Transverse colon (tissue), 4 donors: ENCODE measurements at regions not wholly inside any gene's neighbourhood (a gene's known extent, or its start where the extent isn't known, plus 50 kb on each side); places are given as distances from the start of the nearest gene placed in this dataset.

Experiments
- DNase-seq: peaks from one replicate; pipeline ENCODE4 v3.0.0-alpha.2; 2019
- H3K27ac ChIP-seq, 4 donors: fragments of 200-600 bp; sonication (generic); 2 replicates each; pipeline ENCODE4 v1.5.1; 2016 to 2018; ENCODE audit warnings: inconsistent platforms in 4 of 4
- H3K27me3 ChIP-seq: fragments of 200-600 bp; sonication (generic); 2 replicates; pipeline ENCODE4 v1.5.1; 2017; ENCODE audit warnings: inconsistent platforms
- H3K36me3 ChIP-seq, 4 donors: fragments of 200-600 bp; sonication (generic); 2 replicates each; pipeline ENCODE4 v1.5.1; 2017 to 2019; ENCODE audit warnings: inconsistent platforms in 4 of 4
- H3K4me1 ChIP-seq, 4 donors: fragments of 200-600 bp; sonication (generic); 2 replicates each; pipeline ENCODE4 v1.5.1; 2017 to 2020; ENCODE audit warnings: inconsistent platforms in 4 of 4
- H3K4me3 ChIP-seq, 4 donors: fragments of 200-600 bp; sonication (generic); 1 replicate in 1 of 4; 2 replicates in 3 of 4; pipeline versions ENCODE4 v1.5.1 to v1.6.1; 2017 to 2019; ENCODE audit warnings: inconsistent platforms in 4 of 4
- H3K9me3 ChIP-seq, 2 donors: fragments of 200-600 bp; sonication (generic); 2 replicates each; pipeline ENCODE4 v1.5.1; 2017 to 2019; ENCODE audit warnings: inconsistent platforms in 2 of 2
- CTCF ChIP-seq, 5 experiments: fragments of 200-600 bp in 3 of 5; fragments of 450-650 bp in 2 of 5; sonication (generic) in 3 of 5; IDR thresholded peaks; 1 replicate in 2 of 5; 2 replicates in 3 of 5; pipeline ENCODE4 v1.5.1; 2016 to 2017; ENCODE audit warnings: antibody characterized with exemption in 5 of 5, inconsistent platforms in 3 of 5, mild to moderate bottlenecking in 2 of 5, moderate library complexity in 1 of 5
- EP300 ChIP-seq: sonication (generic); formaldehyde crosslinking; IDR thresholded peaks from one replicate; pipeline ENCODE4 v1.6.1; 2017; ENCODE audit warnings: antibody characterized with exemption, low read depth
- POLR2A ChIP-seq: fragments of 450-650 bp; IDR thresholded peaks from one replicate; pipeline ENCODE4 v1.6.1; 2016; ENCODE audit warnings: antibody characterized with exemption, mild to moderate bottlenecking, moderate library complexity
- POLR2AphosphoS5 ChIP-seq, 3 donors: sonication (generic); formaldehyde crosslinking; IDR thresholded peaks; one replicate each; pipeline ENCODE4 v1.6.1; 2016; ENCODE audit warnings: antibody characterized with exemption in 3 of 3
- WGBS, 2 donors: methylation state at CpG; one replicate each; pipeline ENCODE4 v1.1.5; 2018; ENCODE audit warnings: low coverage in 1 of 2; 5-methylcytosine and 5-hydroxymethylcytosine counted together
- in situ Hi-C, 4 donors: fragments of 200-750 bp; cut with MboI; loops; one replicate each; pipeline versions ENCODE4 v1.15.0 to v1.15.1; 2017; ENCODE audit warnings: low sequenced_read_pairs in 3 of 4, low pct_ligation_motif_present in 1 of 4, low pct_unique_long_range_greater_than_20kb in 1 of 4
- intact Hi-C: fragments of 100-400 bp; cut with DNase I; formaldehyde crosslinking; loops from one replicate; pipeline ENCODE4 v1.15.1; 2023; ENCODE audit warnings: low total_unique reads

GRCh38 chr13:81800433-81800832, 1459.5 kb upstream of the SPRY2 start:
- 54 to 63% methylated on average over 1 of the region's 1 CpG for WGBS, 2 donors
- no peak for DNase-seq
- H3K36me3 ChIP-seq: no peaks in the 10 kb centered on the region
- H3K9me3 ChIP-seq: no peaks in the 10 kb centered on the region
- in situ Hi-C loops: no loop called here
- no peak overlapping the region for H3K27ac ChIP-seq
- no peak overlapping the region for H3K4me3 ChIP-seq
- no peak for TF ChIP-seq POLR2AphosphoS5 (IDR thresholded peaks at IDR 0.05)
- no peak for TF ChIP-seq CTCF (IDR thresholded peaks at IDR 0.05)
- no peak for TF ChIP-seq POLR2A
- intact Hi-C loops: no loop called here
- H3K4me1 ChIP-seq: no peaks in the 10 kb centered on the region
- no peaks in the 10 kb centered on the region for H3K27me3 ChIP-seq

DNA sequence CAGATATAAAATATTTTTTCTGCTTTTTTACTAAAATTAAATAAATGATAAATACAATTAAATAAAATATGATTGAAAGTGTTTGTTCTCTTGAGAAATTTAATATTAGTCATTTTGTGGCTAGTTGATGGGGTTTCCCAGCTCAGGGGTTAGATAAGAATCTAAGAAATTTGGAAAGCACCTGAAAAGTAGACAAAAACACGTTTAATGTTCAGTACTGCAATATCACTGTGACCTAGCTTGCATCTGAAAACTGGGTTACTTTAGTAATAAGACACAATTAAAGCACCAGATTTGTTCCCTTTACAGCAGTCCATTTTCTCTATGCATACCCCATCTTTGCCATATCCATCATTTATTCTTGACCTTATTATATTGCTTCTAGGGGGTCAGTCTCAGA, 1454.8 kb upstream of the SPRY2 start:
- Histone ChIP-seq H3K9me3 (no peaks in the 10 kb centered on the region), H3K4me1 (no peaks in the 10 kb centered on the region), H3K4me3 (no peak overlapping the region), H3K36me3 (no peaks in the 10 kb centered on the region), H3K27me3 (no peaks in the 10 kb centered on the region), H3K27ac (no peak overlapping the region)
- in situ Hi-C loops: no loop called here
- no peak for DNase-seq
- intact Hi-C loops: no loop called here
- WGBS, 2 donors: 20 to 31% methylated on average over 1 of the region's 1 CpG
- no peak for TF ChIP-seq POLR2A
- no peak for TF ChIP-seq POLR2AphosphoS5 (IDR thresholded peaks at IDR 0.05)
- no peak for TF ChIP-seq CTCF (IDR thresholded peaks at IDR 0.05)
- TF ChIP-seq EP300: no peak

DNA sequence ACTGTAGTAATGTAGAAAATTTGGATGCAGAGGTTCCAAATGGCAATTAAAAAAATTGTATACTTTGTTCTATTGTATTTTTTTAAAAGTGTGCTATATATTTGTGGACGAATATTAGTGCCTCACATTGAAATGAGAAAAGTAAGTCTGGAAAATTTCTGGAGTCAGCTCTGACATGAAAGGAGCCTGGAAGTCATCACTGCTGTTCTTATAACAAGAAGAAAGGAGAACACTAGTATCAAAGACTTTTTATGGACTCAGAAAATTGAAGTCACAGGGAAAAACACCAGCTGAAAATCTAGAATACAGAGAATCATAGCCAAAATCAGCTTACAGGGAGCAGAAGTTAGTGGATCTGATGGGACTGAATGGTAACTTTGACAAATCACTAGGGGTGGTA, 1450.7 kb upstream of the SPRY2 start:
- intact Hi-C loops (no loop called here), in situ Hi-C loops (no loop called here)
- TF ChIP-seq POLR2AphosphoS5 (IDR thresholded peaks at IDR 0.05): peak in 1 of 3 donors; percentile 57
- TF ChIP-seq EP300: no peak
- no peak for TF ChIP-seq CTCF (IDR thresholded peaks at IDR 0.05)
- no peak for TF ChIP-seq POLR2A
- no peak for DNase-seq
- 49 to 86% methylated on average over 1 of the region's 1 CpG for WGBS, 2 donors
- H3K4me3 ChIP-seq: no peak overlapping the region
- H3K27ac ChIP-seq: peak overlapping the region in 2 of 4 donors; percentile 20 to 24
- no peaks in the 10 kb centered on the region for H3K9me3 ChIP-seq
- no peaks in the 10 kb centered on the region for H3K4me1 ChIP-seq
- no peaks in the 10 kb centered on the region for H3K27me3 ChIP-seq
- no peaks in the 10 kb centered on the region for H3K36me3 ChIP-seq

DNA sequence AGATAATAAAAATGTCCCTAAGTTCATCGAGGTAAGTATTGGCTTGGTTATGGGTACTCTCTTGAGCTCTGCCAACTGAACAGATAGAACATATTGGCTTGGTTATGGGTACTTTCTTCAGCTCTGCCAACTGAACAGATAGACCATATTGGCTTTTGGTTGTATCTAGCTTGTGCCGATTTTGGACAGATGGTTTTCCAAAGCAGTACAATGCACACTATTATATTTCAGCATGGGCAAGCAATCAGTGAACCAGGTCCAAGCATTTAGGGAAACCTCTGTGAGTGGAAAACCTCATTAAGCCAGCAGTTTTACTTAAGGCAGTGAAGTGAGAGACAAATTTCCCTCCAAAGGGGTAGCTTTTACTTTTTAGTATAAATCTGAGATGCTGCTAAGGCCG, 1440.5 kb upstream of the SPRY2 start:
- DNase-seq: no peak
- in situ Hi-C loops: no loop called here

DNA sequence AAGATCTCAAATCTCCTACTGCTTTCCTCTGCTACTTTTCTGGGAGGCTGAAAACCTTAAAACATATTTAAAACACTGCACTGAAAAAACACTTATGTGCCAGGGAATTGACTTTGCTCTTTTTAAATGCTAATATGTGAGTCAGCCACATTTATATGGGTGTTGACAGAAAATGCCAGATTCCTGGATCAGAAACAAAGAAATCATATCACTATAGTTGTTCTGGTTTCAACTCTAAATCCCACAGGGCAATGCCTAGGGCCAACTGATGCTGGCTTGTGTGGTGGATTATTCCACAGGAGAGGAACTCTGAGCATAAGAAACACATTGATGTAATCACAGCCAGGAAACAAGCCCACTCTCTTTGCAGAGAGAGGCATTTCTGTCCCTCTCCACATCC, 1439.0 kb upstream of the SPRY2 start:
- intact Hi-C loops: no loop called here
- TF ChIP-seq POLR2AphosphoS5 (IDR thresholded peaks at IDR 0.05) (no peak), POLR2A (no peak), EP300 (no peak), CTCF (IDR thresholded peaks at IDR 0.05) (no peak)
- no peak for DNase-seq
- no peaks in the 10 kb centered on the region for H3K36me3 ChIP-seq
- in situ Hi-C loops: no loop called here
- H3K9me3 ChIP-seq: no peaks in the 10 kb centered on the region
- H3K4me1 ChIP-seq: no peaks in the 10 kb centered on the region
- H3K27ac ChIP-seq: no peak overlapping the region
- no peak overlapping the region for H3K4me3 ChIP-seq
- no peaks in the 10 kb centered on the region for H3K27me3 ChIP-seq

More for the DNA sequence above, 1440.5 kb upstream of the SPRY2 start:
- H3K27ac ChIP-seq: no peak overlapping the region
- no peaks in the 10 kb centered on the region for H3K9me3 ChIP-seq
- no peaks in the 10 kb centered on the region for H3K4me1 ChIP-seq
- no peak overlapping the region for H3K4me3 ChIP-seq
- no peaks in the 10 kb centered on the region for H3K36me3 ChIP-seq
- no peak for TF ChIP-seq EP300
- no peak for TF ChIP-seq POLR2A
- TF ChIP-seq POLR2AphosphoS5 (IDR thresholded peaks at IDR 0.05): no peak
- no peaks in the 10 kb centered on the region for H3K27me3 ChIP-seq
- intact Hi-C loops: no loop called here
- 74 to 100% methylated on average over 1 to 3 of the region's 3 CpGs for WGBS, 2 donors
